ENCODE measurements at regions not wholly inside any gene's neighbourhood (a gene's known extent, or its start where the extent isn't known, plus 50 kb on each side); places are given as distances from the start of the nearest gene placed in this dataset.

DNA sequence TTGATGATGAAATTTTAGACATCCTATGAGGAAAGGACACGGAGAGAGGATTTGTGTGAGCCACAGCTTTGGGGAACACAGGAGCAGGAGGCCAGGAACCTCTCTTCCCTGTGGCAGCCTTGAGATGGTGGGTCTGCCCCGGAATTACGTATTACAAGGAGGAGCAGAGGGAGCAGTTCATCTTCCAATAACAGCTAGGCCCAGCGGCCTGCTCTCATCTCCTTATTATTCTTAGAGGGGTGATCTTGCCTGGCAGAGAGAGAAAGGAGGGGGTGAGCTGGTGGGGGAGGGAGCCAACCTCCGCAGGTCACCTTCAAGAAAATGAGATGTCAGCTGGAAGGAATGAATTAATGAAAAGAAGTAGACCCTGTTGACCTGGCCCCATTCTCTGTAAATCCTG lies 305.8 kb downstream of the LRFN2 start:
- TF ChIP-seq CTCF (IDR thresholded peaks at IDR 0.05): no peak
- no peak for TF ChIP-seq POLR2A (IDR thresholded peaks at IDR 0.05)
- WGBS, 2 donors: 84 to 85% methylated on average over 5 of the region's 5 CpGs
- no peak overlapping the region for H3K4me3 ChIP-seq (ENCODE audit: low read depth, poor library complexity, severe bottlenecking)
- intact Hi-C loops (cut with DNase I; ENCODE audit: low total_unique reads): no loop called here
- DNase-seq (ENCODE audit: low spot score in 2 of 2): no peak

GRCh38 chr6:40280231-40280630 lies 306.9 kb downstream of the LRFN2 start:
- WGBS, 2 donors: 78 to 82% methylated on average over 3 of the region's 3 CpGs
- no peak for DNase-seq (ENCODE audit: low spot score in 2 of 2)
- intact Hi-C loops (cut with DNase I; ENCODE audit: low total_unique reads): no loop called here
- no peak for TF ChIP-seq POLR2A (IDR thresholded peaks at IDR 0.05)
- no peak for TF ChIP-seq CTCF (IDR thresholded peaks at IDR 0.05)
- no peak overlapping the region for H3K4me3 ChIP-seq (ENCODE audit: low read depth, poor library complexity, severe bottlenecking)

GRCh38 chr6:40276141-40276540 lies 311.0 kb downstream of the LRFN2 start:
- WGBS, 2 donors: 81 to 88% methylated on average over 15 of the region's 15 CpGs
- H3K4me3 ChIP-seq (ENCODE audit: low read depth, poor library complexity, severe bottlenecking): no peak overlapping the region
- intact Hi-C loops (cut with DNase I; ENCODE audit: low total_unique reads): no loop called here
- TF ChIP-seq POLR2A (IDR thresholded peaks at IDR 0.05) (no peak), CTCF (IDR thresholded peaks at IDR 0.05) (no peak)
- no peak for DNase-seq (ENCODE audit: low spot score in 2 of 2)

- no peak overlapping the region for H3K4me3 ChIP-seq (ENCODE audit: low read depth, poor library complexity, severe bottlenecking)
- TF ChIP-seq CTCF (IDR thresholded peaks at IDR 0.05): no peak
- no peak for TF ChIP-seq POLR2A (IDR thresholded peaks at IDR 0.05)
- no peak for DNase-seq (ENCODE audit: low spot score in 2 of 2)
- WGBS, 2 donors: 85 to 90% methylated on average over 2 of the region's 2 CpGs
- intact Hi-C loops (cut with DNase I; ENCODE audit: low total_unique reads): no loop called here
These were observed 313.1 kb downstream of the LRFN2 start for GRCh38 chr6:40274058-40274457.

DNA sequence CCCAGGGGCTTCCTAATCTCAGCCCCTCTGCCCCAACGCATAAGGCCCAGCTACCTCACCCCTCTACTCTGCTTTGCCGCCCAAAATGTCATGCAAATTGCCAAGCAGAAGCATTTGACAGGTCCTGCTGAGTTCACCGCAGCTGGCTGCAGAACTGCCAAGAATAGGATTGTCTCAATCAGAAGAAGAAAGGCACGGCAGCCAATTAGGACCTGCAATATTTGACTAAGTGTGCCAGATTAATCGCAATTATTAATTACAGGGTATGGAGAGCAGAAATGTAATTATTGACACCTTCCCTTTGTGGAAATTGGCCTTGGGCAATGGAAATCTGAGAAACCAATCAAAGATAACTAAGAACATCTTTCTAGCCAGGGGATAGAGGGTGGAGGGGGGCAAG lies 318.6 kb downstream of the LRFN2 start:
- intact Hi-C loops (cut with DNase I; ENCODE audit: low total_unique reads): no loop called here
- no peak overlapping the region for H3K4me3 ChIP-seq (ENCODE audit: low read depth, poor library complexity, severe bottlenecking)
- 34 to 36% methylated on average over 5 of the region's 5 CpGs for WGBS, 2 donors
- no peak for DNase-seq (ENCODE audit: low spot score in 2 of 2)
- TF ChIP-seq POLR2A (IDR thresholded peaks at IDR 0.05) (no peak), CTCF (IDR thresholded peaks at IDR 0.05) (no peak)

- DNase-seq (ENCODE audit: low spot score in 2 of 2): no peak
- WGBS, 2 donors: 23 to 33% methylated on average over 2 of the region's 2 CpGs
- no peak overlapping the region for H3K4me3 ChIP-seq (ENCODE audit: low read depth, poor library complexity, severe bottlenecking)
- intact Hi-C loops (cut with DNase I; ENCODE audit: low total_unique reads): no loop called here
- TF ChIP-seq POLR2A (IDR thresholded peaks at IDR 0.05): no peak
- no peak for TF ChIP-seq CTCF (IDR thresholded peaks at IDR 0.05)
These were observed 319.0 kb downstream of the LRFN2 start for GRCh38 chr6:40268166-40268565.

Measured in lower leg skin (tissue), 4 donors.